GM19240 (cell line): ENCODE measurements at regions not wholly inside any gene's neighbourhood (a gene's known extent, or its start where the extent isn't known, plus 50 kb on each side); places are given as distances from the start of the nearest gene placed in this dataset.
A peak's percentile ranks its signal among the peaks of the same experiment; 100 is the strongest.

ENCODE experiments used
- DNase-seq: peaks from one replicate; pipeline ENCODE4 v3.0.0; 2011; ENCODE audit warnings: low spot score; ENCODE audit not compliant: insufficient read length

DNA sequence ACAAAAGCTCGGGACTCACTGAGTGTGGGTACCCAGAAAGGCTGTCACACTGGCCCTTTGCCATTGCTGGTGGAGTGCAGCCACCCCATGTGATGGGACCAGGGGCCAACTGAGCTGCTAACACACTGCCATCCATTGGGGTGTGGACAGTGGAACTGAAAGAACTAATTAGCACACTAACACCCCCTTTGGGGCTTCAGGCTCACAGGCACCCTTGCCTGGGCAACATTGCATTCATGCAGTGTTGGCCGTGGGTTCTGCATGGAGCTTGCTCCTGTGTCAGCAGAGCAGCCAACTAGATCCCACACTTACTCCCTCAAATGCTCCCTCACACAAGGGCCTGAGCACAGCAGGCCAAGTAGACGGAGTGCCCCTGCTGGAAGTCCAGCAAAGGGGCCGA is 476.0 kb upstream of the ASIC2 start:
- no peak for DNase-seq

- DNase-seq = no peak
These were observed 478.8 kb upstream of the CCL2 start for GRCh38 chr17:33776304-33776703.

- no peak for DNase-seq
These were observed 478.2 kb upstream of the CCL2 start for GRCh38 chr17:33776903-33777302.

- DNase-seq = no peak
These were observed 477.4 kb upstream of the CCL2 start for GRCh38 chr17:33777674-33778073.

DNA sequence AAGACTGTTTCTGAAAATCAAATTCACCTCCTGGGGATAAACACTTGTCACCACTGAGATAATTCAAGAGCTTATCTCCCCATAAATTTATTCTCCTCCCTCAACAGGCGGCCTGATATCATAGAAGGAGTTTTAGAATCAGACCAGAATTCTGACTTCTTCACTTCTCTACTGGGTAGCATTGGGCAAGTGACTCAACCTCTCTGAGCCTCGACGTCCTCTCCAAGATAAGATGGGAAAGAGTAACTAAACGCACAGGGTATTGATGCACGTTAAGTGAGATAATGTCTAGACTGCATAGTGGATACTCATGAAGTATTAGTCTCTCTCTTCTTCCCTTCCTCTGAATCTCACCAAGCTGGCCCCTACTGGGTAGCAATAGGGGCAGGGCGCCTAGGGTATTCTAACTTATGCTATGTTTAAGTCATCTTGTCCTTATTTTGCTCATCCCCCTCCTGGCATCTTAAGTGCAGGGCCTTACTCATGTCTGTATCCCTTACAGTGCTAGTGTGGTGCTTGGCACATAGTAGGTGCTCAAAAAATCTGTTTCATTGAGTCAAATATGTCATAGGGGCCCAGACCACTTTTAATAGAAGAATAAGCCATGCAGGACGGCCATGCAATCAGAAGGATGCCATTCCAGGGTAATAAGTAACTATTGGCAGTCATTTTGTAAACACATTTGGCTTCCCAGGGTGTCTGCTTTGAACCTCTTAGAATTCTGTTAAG is 476.4 kb upstream of the CCL2 start:
- no peak for DNase-seq

- peak; percentile 18 for DNase-seq
These were observed 475.9 kb upstream of the CCL2 start for GRCh38 chr17:33779234-33779591.

DNA sequence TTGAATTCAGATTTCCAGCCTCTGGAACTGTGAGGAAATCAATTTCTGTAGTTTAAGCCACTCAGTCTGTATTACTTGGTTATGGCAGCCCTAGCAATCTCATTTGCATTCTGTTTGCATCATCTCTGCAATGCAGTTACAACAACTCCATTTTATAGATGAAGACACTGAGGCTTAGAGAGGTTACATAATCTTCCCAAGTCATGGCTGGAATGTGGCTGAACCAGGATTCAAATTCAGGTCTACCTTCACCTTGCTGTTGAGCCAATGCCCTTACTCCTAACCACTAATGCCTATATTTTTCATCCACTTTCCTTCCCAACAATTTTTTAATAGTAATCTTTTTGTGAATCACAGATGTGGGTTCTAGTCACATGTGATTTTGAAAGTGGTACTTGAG is 469.8 kb upstream of the CCL2 start:
- DNase-seq = no peak

- no peak for DNase-seq
These were observed 468.6 kb upstream of the CCL2 start for GRCh38 chr17:33786478-33786877.

DNA sequence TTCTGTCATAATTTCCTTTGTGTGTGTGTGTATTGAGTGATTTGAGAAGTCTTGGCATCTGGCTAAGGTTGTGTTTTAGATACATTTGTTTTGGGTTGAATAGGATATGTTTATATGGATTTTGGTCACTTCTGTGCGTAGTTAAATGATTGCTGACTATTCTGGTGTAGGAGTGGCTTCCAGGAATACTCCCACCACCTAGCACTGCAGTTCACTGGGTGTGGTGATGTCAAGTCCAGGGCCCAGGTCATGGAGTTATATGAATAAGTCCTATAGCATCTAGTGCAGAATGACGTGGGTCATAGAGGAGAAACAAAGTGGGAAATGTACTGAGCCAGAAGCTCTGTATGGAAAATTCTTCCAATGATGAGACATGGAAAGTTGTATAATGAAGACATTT is 465.4 kb upstream of the CCL2 start:
- no peak for DNase-seq

- DNase-seq = no peak
These were observed 457.9 kb upstream of the CCL2 start for GRCh38 chr17:33797181-33797580.

DNA sequence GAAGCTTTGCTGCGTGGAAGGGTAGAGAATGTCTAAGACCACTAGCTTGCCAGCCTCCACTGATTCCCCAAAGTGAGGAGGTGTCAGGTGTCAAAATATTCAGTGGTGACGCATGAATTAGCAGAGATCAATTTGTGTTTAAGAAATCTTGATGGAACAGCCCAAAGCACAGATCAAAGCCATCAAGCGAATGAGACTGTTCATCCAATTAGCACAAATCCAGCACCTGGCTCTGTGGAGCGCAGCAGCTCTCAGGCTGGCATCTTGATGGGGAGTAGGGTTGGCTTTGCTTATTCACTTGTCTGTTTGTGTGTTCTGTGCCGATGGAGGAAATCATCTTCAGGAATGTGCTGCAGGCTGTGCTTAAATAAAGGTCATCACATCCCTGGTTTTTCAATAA is 456.8 kb upstream of the CCL2 start:
- no peak for DNase-seq

DNA sequence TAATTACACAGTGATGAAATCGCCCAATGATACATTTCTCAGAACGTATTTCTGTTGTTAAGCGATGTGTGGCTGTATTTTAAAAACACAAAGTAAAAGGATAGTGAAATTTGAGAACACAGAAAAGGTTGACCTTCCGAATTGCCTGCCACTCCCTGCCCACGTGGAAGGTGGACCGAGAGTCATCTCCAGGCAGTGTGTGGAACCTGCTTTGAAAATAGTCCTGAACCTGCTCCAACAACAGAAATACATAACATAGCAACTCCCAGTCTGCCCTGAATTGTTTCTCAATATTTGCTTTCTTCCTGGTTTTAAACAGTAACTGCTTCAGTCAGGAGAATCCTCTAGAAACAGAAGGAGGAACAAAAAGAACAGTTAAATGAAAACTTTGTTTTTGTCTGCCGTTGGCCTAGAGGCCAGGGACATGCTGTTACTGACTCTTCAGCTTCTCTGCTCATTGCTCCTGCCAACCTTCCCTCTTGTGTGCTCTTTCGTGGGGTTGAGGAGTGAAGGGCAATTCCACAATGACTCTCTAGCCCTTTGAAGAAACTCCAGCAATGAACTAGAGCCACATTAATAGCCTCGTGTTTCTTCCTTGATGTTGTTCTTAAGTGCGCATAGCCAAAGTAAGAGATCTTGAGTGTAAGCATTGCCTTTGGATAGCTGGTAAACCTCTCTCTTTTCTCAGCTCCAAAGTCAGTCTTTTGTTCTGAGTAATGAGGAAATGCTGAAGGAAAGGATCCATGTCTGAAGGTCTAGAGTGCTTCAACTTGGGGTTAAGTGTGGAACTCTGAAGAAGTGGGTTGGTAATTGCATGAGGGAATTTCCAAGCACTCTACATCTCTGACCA is 452.5 kb upstream of the CCL2 start:
- no peak for DNase-seq

- DNase-seq = no peak
These were observed 451.8 kb upstream of the CCL2 start for GRCh38 chr17:33803199-33803685.

GRCh38 chr17:33803686-33804085 is 451.4 kb upstream of the CCL2 start:
- DNase-seq = no peak

DNA sequence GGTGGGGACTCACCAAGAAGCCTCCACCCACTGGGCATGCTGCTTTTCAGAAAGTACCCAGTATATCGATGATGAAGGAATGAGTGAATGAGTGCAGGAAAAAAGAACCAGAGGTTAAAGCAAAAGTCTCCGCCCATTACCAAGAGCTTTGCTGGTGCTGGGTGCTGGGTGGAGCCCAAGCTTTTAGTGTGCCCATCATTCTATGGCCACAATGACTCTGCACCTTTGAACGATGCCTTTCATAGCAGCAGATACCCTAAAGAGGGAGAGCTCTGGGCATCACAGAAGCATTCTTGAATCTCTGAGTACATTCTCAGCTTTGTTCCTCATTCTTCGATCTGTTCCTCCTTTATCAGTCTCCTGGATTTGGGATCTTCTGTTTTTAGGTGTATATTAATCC is 450.7 kb upstream of the CCL2 start:
- no peak for DNase-seq

GRCh38 chr17:33806631-33807030 is 448.5 kb upstream of the CCL2 start:
- DNase-seq = no peak

GRCh38 chr17:33809748-33810147 is 445.3 kb upstream of the CCL2 start:
- DNase-seq = no peak

DNA sequence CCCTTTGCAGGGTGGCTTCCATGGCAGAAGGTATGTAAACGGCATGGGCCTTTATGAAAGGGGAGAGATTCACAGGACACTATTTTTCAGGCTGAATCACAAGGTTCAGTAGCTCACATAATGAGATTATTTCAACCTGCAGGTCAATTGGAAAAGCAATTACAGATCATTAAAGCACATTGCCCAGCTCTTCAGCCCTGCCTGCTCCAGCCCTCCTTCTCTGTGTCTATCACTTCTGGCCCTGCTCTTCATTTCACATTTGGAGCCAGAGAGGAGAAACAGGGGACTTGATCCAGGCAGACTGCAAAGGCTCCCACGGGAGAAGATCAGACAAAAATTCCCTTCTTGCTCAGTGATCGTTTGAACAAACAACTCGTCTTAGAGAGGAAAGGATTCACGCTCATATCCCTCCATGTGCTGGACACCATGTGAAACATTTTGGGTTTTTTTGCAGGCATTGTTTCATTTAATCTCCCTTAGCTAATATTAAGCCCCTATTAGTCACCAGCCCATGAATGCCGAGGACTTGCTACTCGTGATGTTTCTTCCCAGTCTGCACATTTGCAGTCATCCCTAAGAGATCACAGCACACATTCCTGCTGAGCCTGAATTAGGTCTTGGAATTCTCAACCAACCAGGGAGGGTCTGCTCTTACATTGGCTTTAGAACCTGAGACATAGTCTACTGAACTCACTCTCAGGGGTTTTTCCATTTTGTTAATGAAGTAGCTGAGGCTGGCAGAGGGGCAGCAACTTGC is 443.9 kb upstream of the CCL2 start:
- DNase-seq = no peak

DNA sequence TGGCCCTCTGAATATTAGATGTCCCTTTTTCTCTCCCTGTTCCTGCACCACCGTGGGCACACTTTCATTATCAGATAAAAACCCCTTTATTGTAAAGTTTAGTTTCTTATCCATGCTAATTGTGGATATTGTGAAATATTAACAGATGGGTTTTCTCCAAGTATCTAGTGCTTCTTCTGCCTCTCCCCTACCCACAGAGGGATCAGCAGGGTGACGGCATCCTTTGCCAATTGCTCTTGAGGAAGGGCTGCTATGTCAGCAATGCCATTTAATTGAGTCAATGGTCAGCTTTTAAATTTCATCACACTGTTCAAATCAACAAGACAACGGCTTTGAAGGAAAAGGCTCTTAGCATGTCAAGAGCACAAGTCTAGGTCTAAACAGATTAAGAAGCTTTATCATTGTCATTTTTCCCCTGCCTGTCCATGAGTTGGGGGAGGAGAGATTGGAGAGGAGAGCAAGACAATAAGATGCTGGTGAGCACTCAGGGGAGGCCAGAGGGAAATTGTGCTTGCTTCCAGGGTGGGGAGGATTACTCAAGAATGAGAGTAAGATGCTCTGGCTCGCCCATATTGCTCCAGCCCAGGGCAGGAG is 443.0 kb upstream of the CCL2 start:
- DNase-seq = no peak

DNA sequence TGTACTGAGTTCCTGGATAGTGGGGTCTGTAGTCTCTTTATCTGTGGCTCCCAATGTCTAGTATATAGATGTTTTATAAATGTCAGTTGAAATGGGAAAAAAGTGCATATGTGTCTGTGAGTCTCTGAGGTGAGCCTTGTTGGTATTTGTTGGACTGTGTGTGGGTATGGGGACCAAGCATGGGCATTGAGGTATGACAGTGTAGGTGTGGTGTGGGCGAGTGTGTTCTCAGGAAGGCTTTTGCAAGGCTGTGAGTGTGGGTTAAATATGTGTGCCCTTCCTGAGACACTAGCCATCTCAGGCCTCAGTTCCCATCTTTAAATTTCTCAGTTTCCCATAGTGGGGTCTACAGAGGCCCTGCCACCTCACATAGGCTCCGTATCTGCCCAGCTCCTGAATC is 440.2 kb upstream of the CCL2 start:
- DNase-seq = no peak

DNA sequence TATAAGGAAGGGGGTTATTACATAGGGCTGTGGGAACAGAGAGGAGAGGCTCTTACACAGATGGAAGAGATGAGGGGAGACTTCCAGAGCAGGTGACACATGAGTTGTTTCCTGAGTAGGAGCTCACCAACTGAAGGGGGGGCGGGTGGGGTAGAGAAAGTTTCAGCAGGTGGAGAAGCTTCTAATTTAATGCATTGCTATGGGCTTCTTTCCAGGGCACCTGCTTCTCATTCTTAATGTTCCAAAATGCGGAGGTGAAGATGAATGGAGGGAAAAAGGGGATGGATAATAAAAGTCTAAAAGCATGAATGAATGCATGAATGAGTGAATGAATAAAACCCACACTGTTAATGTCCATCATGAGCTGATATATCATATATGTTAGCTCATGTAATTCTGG is 439.0 kb upstream of the CCL2 start:
- DNase-seq = no peak
